HCT116 (cell line): ENCODE measurements at regions not wholly inside any gene's neighbourhood (a gene's known extent, or its start where the extent isn't known, plus 50 kb on each side); places are given as distances from the start of the nearest gene placed in this dataset.

Source experiments
- ATAC-seq: fragments of 200-7000 bp; cut with Tn5 transposase; 2 replicates; pipeline ENCODE4 v1.9.1; 2020; ENCODE audit warnings: mild to moderate bottlenecking, moderate library complexity
- BruUV-seq: library from RNA; stranded (reverse); fragments of 400-500 nt; replicated peaks from 2 replicates; lab custom pipeline; 2021; lab: Mats Ljungman, UMichigan
- CTCF ChIA-PET: fragments of 300-600 bp; sonication (Branson Sonifier 250); formaldehyde crosslinking; loops from one replicate; lab custom pipeline; 2021; ENCODE audit warnings: antibody characterized with exemption; lab: Charles Lee
- POLR2A ChIA-PET: fragments of 300-600, 350-600 bp; sonication (Branson Sonifier 250); formaldehyde crosslinking; loops from one replicate; lab custom pipeline; 2021; ENCODE audit warnings: antibody characterized with exemption; lab: Charles Lee
- RAD21 ChIA-PET, 2 experiments: fragments of 300-600 bp; sonication (Branson Sonifier 250); formaldehyde crosslinking; loops; one replicate each; lab custom pipeline; 2023; ENCODE audit warnings: low total read pairs in 2 of 2; ENCODE audit not compliant: uncharacterized antibody in 2 of 2, unreplicated experiment in 2 of 2, low non-redundant PET in 1 of 2; lab: Charles Lee
- DNase-seq: peaks from one replicate; pipeline ENCODE4 v3.0.0-alpha.2; 2010; ENCODE audit warnings: low read depth, low spot score
- H2AFZ ChIP-seq: fragments of 200-600 bp; shearing (Covaris generic), sonication (generic); 2 replicates; pipeline ENCODE4 v1.6.1; 2017; ENCODE audit warnings: low read depth, mixed run types, mixed read lengths, antibody characterized with exemption, low read length; ENCODE audit not compliant: poor library complexity, severe bottlenecking
- H3K27ac ChIP-seq: 2 replicates; pipeline ENCODE4 v1.5.1; 2012; ENCODE audit warnings: low read depth, low read length
- H3K27me3 ChIP-seq: fragments of 200-600 bp; sonication (generic); 2 replicates; pipeline ENCODE4 v1.6.1; 2016; ENCODE audit warnings: mixed run types, low read length, mixed read lengths; ENCODE audit not compliant: insufficient read depth
- H3K36me3 ChIP-seq, 2 experiments: fragments of 200-500 bp in 1 of 2; fragments of 200-600 bp in 1 of 2; sonication (Bioruptor generic) in 1 of 2; sonication (generic) in 1 of 2; 2 replicates each; pipeline versions ENCODE4 v1.5.1 to v1.6.1; 2014 to 2016; ENCODE audit warnings: low read length in 2 of 2, inconsistent platforms in 1 of 2, mixed read lengths in 1 of 2, mixed run types in 1 of 2; ENCODE audit not compliant: insufficient read depth in 2 of 2, control insufficient read depth in 1 of 2
- H3K4me1 ChIP-seq, 2 experiments: fragments of 200-600 bp in 1 of 2; sonication (generic) in 1 of 2; 2 replicates each; pipeline versions ENCODE4 v1.5.1 to v1.6.1; 2012 to 2017; ENCODE audit warnings: low read length in 2 of 2, inconsistent platforms in 1 of 2, mild to moderate bottlenecking in 1 of 2, mixed read lengths in 1 of 2, mixed run types in 1 of 2, moderate library complexity in 1 of 2; ENCODE audit not compliant: insufficient read depth in 2 of 2, control insufficient read depth in 1 of 2
- H3K4me2 ChIP-seq: fragments of 200-600 bp; sonication (generic); 2 replicates; pipeline ENCODE4 v1.6.1; 2017; ENCODE audit warnings: mixed run types, low read length, mixed read lengths
- H3K4me3 ChIP-seq, 2 experiments: fragments of 200-600 bp in 1 of 2; sonication (generic) in 1 of 2; replicated peaks in 1 of 2; 2 replicates each; pipeline ENCODE4 v1.5.1; 2011 to 2016; ENCODE audit warnings: low read length in 2 of 2, control low read depth in 1 of 2, low read depth in 1 of 2, mild to moderate bottlenecking in 1 of 2, mixed read lengths in 1 of 2, mixed run types in 1 of 2
- H3K79me2 ChIP-seq: fragments of 200-600 bp; sonication (generic); 2 replicates; pipeline ENCODE4 v1.6.1; 2017; ENCODE audit warnings: mild to moderate bottlenecking, mixed run types, low read length, moderate library complexity, mixed read lengths; ENCODE audit not compliant: insufficient read depth
- H3K9ac ChIP-seq: fragments of 200-600 bp; sonication (generic); 2 replicates; pipeline ENCODE4 v1.6.1; 2016; ENCODE audit warnings: low read length, mixed read lengths
- H3K9me2 ChIP-seq: fragments of 200-600 bp; sonication (generic), shearing (Covaris generic); 2 replicates; pipeline ENCODE4 v1.6.1; 2017; ENCODE audit warnings: mixed run types, mild to moderate bottlenecking, moderate library complexity; ENCODE audit not compliant: insufficient read depth
- H3K9me3 ChIP-seq, 2 experiments: fragments of 200-500 bp in 1 of 2; fragments of 200-600 bp in 1 of 2; sonication (Bioruptor generic) in 1 of 2; sonication (generic) in 1 of 2; 2 replicates each; pipeline ENCODE4 v1.6.1; 2014 to 2017; ENCODE audit warnings: low read length in 2 of 2, mixed read lengths in 2 of 2, inconsistent platforms in 1 of 2, low read depth in 1 of 2, mild to moderate bottlenecking in 1 of 2, mixed run types in 1 of 2, moderate library complexity in 1 of 2; ENCODE audit not compliant: control insufficient read depth in 1 of 2, insufficient read depth in 1 of 2
- H4K20me1 ChIP-seq: fragments of 200-600 bp; sonication (generic), shearing (Covaris generic); 2 replicates; pipeline ENCODE4 v1.6.1; 2017; ENCODE audit warnings: mixed run types, mild to moderate bottlenecking, moderate library complexity; ENCODE audit not compliant: insufficient read depth
- ATF3 ChIP-seq: IDR thresholded peaks from 2 replicates; pipeline ENCODE4 v1.6.1; 2012
- CBX3 ChIP-seq: IDR thresholded peaks from 2 replicates; pipeline ENCODE4 v1.6.1; 2012; ENCODE audit warnings: low read depth
- CEBPB ChIP-seq: IDR thresholded peaks from 2 replicates; pipeline ENCODE4 v1.6.1; 2012; ENCODE audit warnings: low read depth
- CTCF ChIP-seq, 3 experiments: fragments of 200-600 bp in 1 of 3; sonication (generic) in 1 of 3; IDR thresholded peaks in 2 of 3; conservative IDR thresholded peaks in 1 of 3; 2 replicates each; pipeline ENCODE4 v1.5.1; 2012 to 2017; ENCODE audit warnings: low read depth in 2 of 3, low read length in 2 of 3, antibody characterized with exemption in 1 of 3, borderline replicate concordance in 1 of 3, control low read depth in 1 of 3, mild to moderate bottlenecking in 1 of 3, mixed read lengths in 1 of 3, mixed run types in 1 of 3, moderate library complexity in 1 of 3; ENCODE audit not compliant: insufficient read depth in 1 of 3
- EGR1 ChIP-seq: IDR thresholded peaks from 2 replicates; pipeline ENCODE4 v1.6.1; 2012; ENCODE audit warnings: low read depth
- EZH2phosphoT487 ChIP-seq: fragments of 200-600 bp; IDR thresholded peaks from 2 replicates; pipeline ENCODE4 v1.6.1; 2018; ENCODE audit warnings: antibody characterized with exemption, borderline replicate concordance
- FOSL1 ChIP-seq: IDR thresholded peaks from 2 replicates; pipeline ENCODE4 v1.6.1; 2012; ENCODE audit warnings: low read depth
- MAX ChIP-seq: IDR thresholded peaks from 2 replicates; pipeline ENCODE4 v1.6.1; 2012
- POLR2AphosphoS5 ChIP-seq: IDR thresholded peaks from 2 replicates; pipeline ENCODE4 v1.6.1; 2011; ENCODE audit warnings: mild to moderate bottlenecking, low read depth, low read length, moderate library complexity
- RAD21 ChIP-seq: IDR thresholded peaks from 2 replicates; pipeline ENCODE4 v1.6.1; 2012; ENCODE audit warnings: low read depth, mild to moderate bottlenecking
- SIN3A ChIP-seq: IDR thresholded peaks from 2 replicates; pipeline ENCODE4 v1.6.1; 2012; ENCODE audit warnings: low read depth
- SP1 ChIP-seq: IDR thresholded peaks from 2 replicates; pipeline ENCODE4 v1.6.1; 2012; ENCODE audit warnings: low read depth
- SRF ChIP-seq: IDR thresholded peaks from 2 replicates; pipeline ENCODE4 v1.6.1; 2012; ENCODE audit warnings: low read depth
- TCF7L2 ChIP-seq: IDR thresholded peaks from 2 replicates; pipeline ENCODE4 v1.7.0; 2011; ENCODE audit warnings: borderline replicate concordance, inconsistent platforms; ENCODE audit not compliant: insufficient read depth, insufficient read length; ENCODE audit errors: extremely low read depth
- YY1 ChIP-seq: IDR thresholded peaks from 2 replicates; pipeline ENCODE4 v1.6.1; 2011; ENCODE audit warnings: low read length, low read depth, moderate library complexity, mild to moderate bottlenecking; ENCODE audit not compliant: insufficient replicate concordance; ENCODE audit errors: extremely low read depth
- ZFX ChIP-seq: fragments of 450-650 bp; IDR thresholded peaks from 2 replicates; pipeline ENCODE4 v1.6.1; 2017
- intact Hi-C: fragments of 100-400 bp; cut with micrococcal nuclease; formaldehyde crosslinking; loops from 2 replicates; pipeline ENCODE4 v1.10.0; 2022

DNA sequence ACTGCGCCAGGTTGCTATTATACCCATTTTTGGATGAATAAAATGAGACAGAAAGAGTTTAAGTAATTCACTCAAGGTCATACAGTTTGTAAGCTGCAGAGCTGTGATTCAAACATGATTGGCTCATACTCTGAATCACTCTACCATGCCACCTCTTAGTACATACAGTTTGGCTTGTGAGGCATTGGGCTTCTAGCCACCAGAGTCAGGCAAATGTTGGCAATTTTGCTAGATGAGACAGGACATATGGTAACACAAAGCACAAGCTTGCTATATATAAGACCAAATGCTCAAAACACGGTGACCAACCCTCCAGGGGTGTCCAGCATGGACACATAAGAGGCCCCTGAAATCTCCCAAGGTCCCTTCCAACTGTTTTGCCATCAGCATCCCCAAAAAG, 236.0 kb upstream of the IRX5 start:
- Histone ChIP-seq H3K9me3 (no peaks in the 10 kb centered on the region), H3K4me3 (no peak overlapping the region), H3K27me3 (peaks cover 47% of the 10 kb centered on the region), H3K36me3 (no peaks in the 10 kb centered on the region), H3K9ac (no peak overlapping the region), H3K4me1 (no peaks in the 10 kb centered on the region), H3K4me2 (no peak overlapping the region), H2AFZ (no peak overlapping the region), H3K9me2 (no peaks in the 10 kb centered on the region), H3K27ac (no peak overlapping the region), H4K20me1 (no peaks in the 10 kb centered on the region), H3K79me2 (no peaks in the 10 kb centered on the region)
- DNase-seq (no peak), ATAC-seq (no peak)
- ChIA-PET POLR2A (no interaction called here), RAD21 (no interaction called here), CTCF (no interaction called here)
- TF ChIP-seq YY1 (no peak), POLR2AphosphoS5 (no peak), SIN3A (no peak), EZH2phosphoT487 (no peak), TCF7L2 (no peak), EGR1 (no peak), SP1 (no peak), ATF3 (no peak), CTCF (IDR thresholded peaks at IDR 0.05 in 2 of 3, conservative IDR thresholded peaks at IDR 0.05 in 1 of 3; ENCODE audit: borderline replicate concordance in 1 of 3, insufficient read depth in 1 of 3, low read depth in 2 of 3, low read length in 2 of 3) (no peak), SRF (no peak), RAD21 (no peak), CEBPB (no peak), ZFX (no peak), FOSL1 (no peak), CBX3 (no peak), MAX (no peak)
- intact Hi-C loops, result no loop called here
- no TSS peak for BruUV-seq
